Aorta (tissue), 5 donors: ENCODE measurements at regions not wholly inside any gene's neighbourhood (a gene's known extent, or its start where the extent isn't known, plus 50 kb on each side); places are given as distances from the start of the nearest gene placed in this dataset.

ENCODE experiments used
- ATAC-seq: fragments of 200-7000 bp; cut with Tn5 transposase; one replicate; pipeline ENCODE4 v1.9.1; 2022; ENCODE audit warnings: moderate library complexity; ENCODE audit not compliant: low FRiP score
- DNase-seq, 2 donors: peaks; one replicate each; pipeline ENCODE4 v3.0.0-alpha.2; 2020
- H3K27ac ChIP-seq, 2 donors: one replicate each; pipeline ENCODE4 v1.5.1; 2013; ENCODE audit warnings: low read length in 2 of 2, mild to moderate bottlenecking in 2 of 2, moderate library complexity in 2 of 2, control low read depth in 1 of 2, inconsistent platforms in 1 of 2, low read depth in 1 of 2
- H3K27me3 ChIP-seq, 2 donors: one replicate each; pipeline ENCODE4 v1.6.1; 2013; ENCODE audit warnings: control low read depth in 1 of 2, low read length in 1 of 2, mild to moderate bottlenecking in 1 of 2, moderate library complexity in 1 of 2; ENCODE audit not compliant: insufficient read depth in 2 of 2, control insufficient read depth in 1 of 2
- H3K36me3 ChIP-seq, 2 donors: one replicate each; pipeline ENCODE4 v1.6.1; 2013; ENCODE audit warnings: control low read depth in 1 of 2, low read length in 1 of 2, mild to moderate bottlenecking in 1 of 2; ENCODE audit not compliant: insufficient read depth in 2 of 2, control insufficient read depth in 1 of 2
- H3K4me1 ChIP-seq, 2 donors: one replicate each; pipeline ENCODE4 v1.6.1; 2013; ENCODE audit warnings: low read length in 2 of 2, control low read depth in 1 of 2, mild to moderate bottlenecking in 1 of 2, moderate library complexity in 1 of 2; ENCODE audit not compliant: insufficient read depth in 2 of 2, control insufficient read depth in 1 of 2
- H3K4me3 ChIP-seq, 2 donors: one replicate each; pipeline ENCODE4 v1.5.1; 2013; ENCODE audit warnings: low read length in 2 of 2, control low read depth in 1 of 2, mild to moderate bottlenecking in 1 of 2
- H3K9me3 ChIP-seq: one replicate; pipeline ENCODE4 v1.6.1; 2013; ENCODE audit warnings: mild to moderate bottlenecking, low read length; ENCODE audit not compliant: control insufficient read depth
- WGBS, 2 donors: extraction: QIAGEN DNeasy Blood & Tissue Kit; methylation state at CpG; one replicate each; pipeline ENCODE4 v1.1.7; 2013; 5-methylcytosine and 5-hydroxymethylcytosine counted together
- intact Hi-C, 2 donors: fragments of 100-400 bp; cut with DNase I; formaldehyde crosslinking; loops; one replicate each; pipeline versions ENCODE4 v1.14.2 to v1.15.0; 2022
- donor health status: healthy with polysubstance abuse.
- donor health status: Bipolar disorder and iron deficiency.
- donor health status: DM: no; HTN: no; CAD: no.
- donor health status: DM: no; HTN: no; CAD: no.
- donor health status: DM: yes; HTN: yes; CAD: no.

DNA sequence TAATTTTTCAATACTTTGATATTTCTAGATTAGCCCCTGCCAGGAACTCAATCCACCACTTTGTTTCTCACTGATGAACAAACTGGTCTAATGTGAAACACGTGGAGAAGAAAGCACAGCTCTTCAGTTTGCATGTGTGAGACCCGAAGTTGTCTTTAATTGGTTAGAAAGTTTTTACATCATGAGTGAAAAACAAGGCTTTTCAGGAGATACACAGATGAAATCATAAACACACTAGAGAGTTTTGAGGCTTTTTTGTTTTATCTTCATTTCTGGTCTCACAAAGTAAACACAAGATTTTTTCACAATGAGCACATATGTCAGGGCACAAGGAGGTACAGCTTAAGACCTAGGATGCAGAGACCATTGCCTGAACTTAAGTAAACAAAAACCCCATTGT is 84.5 kb upstream of the MOCS2 start:
- ATAC-seq (no peak), DNase-seq (no peak)
- Histone ChIP-seq H3K4me3 (no peak overlapping the region), H3K27ac (no peak overlapping the region), H3K4me1 (no peaks in the 10 kb centered on the region), H3K27me3 (no peaks in the 10 kb centered on the region), H3K36me3 (no peaks in the 10 kb centered on the region), H3K9me3 (peaks cover 4% of the 10 kb centered on the region)
- 45 to 51% methylated on average over 2 of the region's 2 CpGs for WGBS, 2 donors
- intact Hi-C loops = no loop called here

DNA sequence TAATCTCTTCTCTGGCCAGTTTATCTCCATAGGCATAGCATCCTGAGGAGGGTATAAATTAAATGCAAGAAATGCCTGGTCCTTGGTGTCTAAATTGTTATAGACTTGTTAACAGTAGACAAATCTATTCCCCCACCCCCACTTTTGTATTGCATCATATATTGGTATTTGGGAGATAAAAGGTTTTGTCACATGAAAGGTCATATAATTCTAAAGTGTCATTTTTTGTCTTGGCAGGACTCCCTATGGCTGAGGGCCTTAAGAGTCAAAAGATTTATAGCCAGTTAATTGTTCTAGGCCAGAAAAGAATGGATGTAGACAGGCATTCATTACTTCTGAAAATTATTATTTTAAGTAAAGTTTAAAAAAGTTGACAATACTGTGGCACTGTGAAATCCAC is 90.3 kb upstream of the MOCS2 start:
- H3K9me3 ChIP-seq = no peaks in the 10 kb centered on the region

DNA sequence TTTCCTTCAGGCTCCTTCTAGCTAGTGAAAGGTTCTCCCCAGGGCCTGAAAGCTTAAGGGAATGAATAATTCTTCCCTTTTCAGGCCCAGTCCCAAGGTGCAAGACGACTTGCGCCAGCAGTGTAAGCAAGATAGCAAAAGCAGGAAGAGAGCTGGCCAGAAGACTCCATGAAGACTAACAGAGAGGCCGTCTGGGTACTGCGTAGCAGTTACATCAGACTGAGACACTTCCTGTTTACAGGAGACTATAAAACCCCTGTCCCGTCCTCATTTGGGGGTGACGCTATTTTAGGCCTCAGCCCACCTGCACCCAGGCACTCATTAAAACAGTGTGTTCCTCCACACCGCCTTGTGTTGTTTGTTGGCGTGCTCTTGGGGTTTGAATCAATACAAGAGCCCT is 90.7 kb upstream of the MOCS2 start:
- no peak for DNase-seq
- H3K9me3 ChIP-seq = no peaks in the 10 kb centered on the region
- WGBS, 2 donors = 57 to 62% methylated on average over 8 of the region's 8 CpGs
- H3K4me1 ChIP-seq = no peaks in the 10 kb centered on the region
- no peak overlapping the region for H3K27ac ChIP-seq
- no peak for ATAC-seq
- H3K4me3 ChIP-seq = no peak overlapping the region
- intact Hi-C loops = no loop called here
- no peaks in the 10 kb centered on the region for H3K27me3 ChIP-seq
- H3K36me3 ChIP-seq = no peaks in the 10 kb centered on the region

More for the DNA sequence above, 90.3 kb upstream of the MOCS2 start:
- Histone ChIP-seq H3K36me3 (no peaks in the 10 kb centered on the region), H3K27me3 (no peaks in the 10 kb centered on the region), H3K4me1 (no peaks in the 10 kb centered on the region), H3K27ac (no peak overlapping the region), H3K4me3 (no peak overlapping the region)
- no peak for ATAC-seq
- intact Hi-C loops = no loop called here
- DNase-seq = no peak

DNA sequence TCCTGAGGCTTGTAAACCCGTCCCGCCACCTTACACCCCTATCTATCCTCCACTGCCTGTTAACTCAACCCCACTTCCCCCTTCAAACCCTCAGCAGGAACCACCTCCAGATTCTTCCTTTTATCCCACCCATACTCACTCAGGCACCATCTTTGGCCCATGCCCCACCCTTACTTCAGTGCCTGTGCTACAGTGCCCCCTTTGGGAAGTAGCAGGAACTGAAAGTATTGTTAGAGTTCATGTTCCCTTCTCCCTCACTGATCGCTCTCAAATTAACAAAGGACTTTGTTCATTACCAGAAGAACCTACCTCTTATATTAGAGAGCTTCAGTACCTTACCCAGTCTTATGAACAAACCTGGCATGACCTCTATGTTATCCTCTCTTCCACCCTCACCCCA is 92.2 kb upstream of the MOCS2 start:
- no peaks in the 10 kb centered on the region for H3K27me3 ChIP-seq
- no peak for ATAC-seq
- H3K4me1 ChIP-seq = no peaks in the 10 kb centered on the region
- no peaks in the 10 kb centered on the region for H3K9me3 ChIP-seq
- no peak overlapping the region for H3K4me3 ChIP-seq
- DNase-seq = no peak
- no peaks in the 10 kb centered on the region for H3K36me3 ChIP-seq
- 96 to 97% methylated on average over 3 of the region's 3 CpGs for WGBS, 2 donors
- no peak overlapping the region for H3K27ac ChIP-seq
- intact Hi-C loops = no loop called here

DNA sequence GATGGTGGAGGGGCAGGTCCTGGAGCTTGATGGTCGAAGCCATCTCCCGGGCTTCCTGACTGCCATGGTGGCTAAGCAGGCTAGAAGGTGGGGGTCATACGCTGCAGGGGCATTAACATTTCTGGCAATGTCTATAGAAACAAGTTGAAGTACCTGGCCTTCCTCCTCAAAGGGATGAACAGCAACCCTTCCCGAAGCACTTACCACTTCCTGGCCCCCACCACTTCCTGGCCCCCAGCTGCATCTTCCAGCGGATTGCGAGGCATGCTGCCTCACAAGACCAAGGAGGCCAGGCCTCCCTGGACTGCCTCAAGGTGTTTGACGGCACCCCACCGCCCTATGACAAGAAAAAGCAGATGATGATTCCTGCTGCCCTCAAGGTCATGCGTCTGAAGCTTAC is 97.0 kb upstream of the MOCS2 start:
- no peak overlapping the region for H3K27ac ChIP-seq
- no peak overlapping the region for H3K4me3 ChIP-seq
- intact Hi-C loops = no loop called here
- H3K27me3 ChIP-seq = no peaks in the 10 kb centered on the region
- 91 to 94% methylated on average over 9 of the region's 9 CpGs for WGBS, 2 donors
- H3K36me3 ChIP-seq = no peaks in the 10 kb centered on the region
- H3K4me1 ChIP-seq = no peaks in the 10 kb centered on the region
- no peaks in the 10 kb centered on the region for H3K9me3 ChIP-seq
- ATAC-seq (no peak), DNase-seq (no peak)

DNA sequence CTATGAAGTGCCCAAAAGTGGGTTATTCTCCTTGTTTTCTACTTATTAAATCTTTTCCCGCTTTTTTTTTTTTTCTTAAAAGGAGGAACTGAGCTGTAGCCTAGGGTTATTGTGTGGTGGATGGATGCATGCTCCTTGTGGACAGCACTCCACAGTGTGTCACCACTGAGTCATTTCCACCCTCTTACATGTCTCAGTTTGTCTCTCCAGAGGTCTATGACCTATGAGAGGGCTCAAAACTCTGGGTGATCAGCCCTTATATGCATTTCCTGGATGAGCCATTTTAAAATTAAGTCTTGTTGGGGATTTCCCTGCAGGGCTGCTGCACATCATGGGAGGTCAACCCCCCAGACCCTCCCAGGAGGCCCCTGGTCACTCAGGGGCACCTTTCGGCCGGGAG is 102.2 kb upstream of the MOCS2 start:
- intact Hi-C loops = no loop called here
- no peak overlapping the region for H3K27ac ChIP-seq
- no peak for ATAC-seq

DNA sequence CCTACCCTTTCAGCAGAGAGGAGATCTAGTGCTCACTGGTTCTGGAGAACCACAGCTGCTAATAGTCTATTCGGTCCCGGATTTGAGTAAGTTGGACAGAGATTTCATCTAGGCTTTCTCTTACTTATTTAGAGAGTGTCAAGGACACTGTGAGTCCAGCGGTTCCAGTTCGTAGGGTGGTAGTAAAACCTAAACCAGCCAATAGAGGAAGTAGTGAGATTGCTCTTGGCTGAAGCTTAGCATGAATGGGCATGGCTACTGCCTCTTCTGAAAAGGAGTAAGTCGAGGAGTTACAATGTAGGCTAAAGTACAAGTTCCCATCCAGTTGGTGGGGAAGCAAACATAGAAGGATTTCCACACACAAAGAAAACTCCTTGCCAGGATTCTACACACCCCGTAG is 109.6 kb upstream of the MOCS2 start:
- Histone ChIP-seq H3K4me3 (no peak overlapping the region), H3K4me1 (no peaks in the 10 kb centered on the region), H3K27ac (no peak overlapping the region), H3K9me3 (peaks cover 2% of the 10 kb centered on the region), H3K27me3 (no peaks in the 10 kb centered on the region), H3K36me3 (no peaks in the 10 kb centered on the region)
- ATAC-seq (no peak), DNase-seq (no peak)
- WGBS, 2 donors = 87 to 90% methylated on average over 6 of the region's 6 CpGs
- intact Hi-C loops = no loop called here

More for the DNA sequence above, 102.2 kb upstream of the MOCS2 start:
- Histone ChIP-seq H3K9me3 (peaks cover 2% of the 10 kb centered on the region), H3K4me3 (no peak overlapping the region), H3K27me3 (no peaks in the 10 kb centered on the region), H3K4me1 (no peaks in the 10 kb centered on the region), H3K36me3 (no peaks in the 10 kb centered on the region)
- 89 to 92% methylated on average over 3 of the region's 3 CpGs for WGBS, 2 donors
- DNase-seq = no peak

DNA sequence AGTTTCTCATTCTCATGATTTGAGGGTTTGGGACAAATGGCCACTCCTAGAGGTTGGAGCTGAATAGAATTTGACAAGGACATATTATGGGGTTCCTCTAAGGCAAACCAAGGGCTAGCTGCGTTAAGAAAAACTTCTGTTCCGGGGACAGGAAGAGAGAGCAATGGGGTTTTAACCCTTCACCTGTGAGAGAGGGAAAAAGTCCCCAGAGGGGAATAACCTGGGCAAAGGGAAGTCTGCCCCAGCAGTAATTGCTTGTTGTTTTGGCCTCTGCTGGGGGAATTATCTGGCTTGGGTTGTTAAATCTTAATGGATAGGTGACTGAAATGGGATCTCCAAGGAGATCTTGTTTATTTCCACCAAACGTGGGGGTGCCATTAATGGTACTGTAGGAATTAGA is 110.1 kb upstream of the MOCS2 start:
- no peak for ATAC-seq
- H3K27ac ChIP-seq = no peak overlapping the region
- no peak for DNase-seq
- H3K4me1 ChIP-seq = no peaks in the 10 kb centered on the region
- intact Hi-C loops = no loop called here
- H3K9me3 ChIP-seq = peaks cover 2% of the 10 kb centered on the region
- no peak overlapping the region for H3K4me3 ChIP-seq
- 58 to 64% methylated on average over 3 of the region's 3 CpGs for WGBS, 2 donors
- no peaks in the 10 kb centered on the region for H3K27me3 ChIP-seq
- H3K36me3 ChIP-seq = no peaks in the 10 kb centered on the region

DNA sequence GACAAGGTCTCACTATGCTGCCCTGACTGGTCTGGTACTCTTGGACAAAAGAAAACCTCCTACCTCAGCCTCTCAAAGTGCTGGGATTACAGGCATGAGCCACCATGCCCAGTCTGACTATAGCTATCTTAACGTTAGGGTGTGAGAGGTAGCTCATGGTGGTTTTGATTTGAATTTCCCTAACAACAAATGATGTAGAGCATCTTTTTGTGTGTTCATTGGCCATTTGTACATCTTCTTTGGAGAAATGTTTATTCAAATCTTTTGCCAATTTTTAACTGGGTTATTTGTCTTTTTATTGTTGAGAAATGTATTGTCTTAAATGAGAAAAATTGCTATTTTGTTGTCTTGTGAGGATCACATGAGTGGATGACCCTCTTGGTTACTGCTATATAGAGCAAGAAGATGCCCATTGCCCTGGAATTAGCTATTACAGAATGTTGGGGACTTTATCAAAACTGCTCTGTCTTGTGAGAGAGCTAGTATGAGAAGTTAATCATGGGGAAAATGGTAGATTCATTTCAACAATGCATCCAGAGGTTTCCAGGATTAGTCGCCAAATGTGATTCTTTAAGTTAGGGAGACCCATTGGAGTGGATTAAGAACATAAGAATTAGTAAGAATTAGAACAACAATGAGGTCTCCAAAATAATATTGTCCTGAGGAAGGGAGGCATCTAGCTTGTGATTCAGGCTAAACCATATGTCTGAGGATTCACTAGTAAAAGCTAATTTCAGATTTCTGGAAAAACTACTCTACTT is 124.3 kb upstream of the MOCS2 start:
- DNase-seq (no peak), ATAC-seq (no peak)
- H3K27me3 ChIP-seq = no peaks in the 10 kb centered on the region
- H3K4me1 ChIP-seq = no peaks in the 10 kb centered on the region
- WGBS, 2 donors = 70 to 73% methylated on average over 2 of the region's 2 CpGs
- H3K4me3 ChIP-seq = no peak overlapping the region
- no peak overlapping the region for H3K27ac ChIP-seq
- intact Hi-C loops = no loop called here
- H3K36me3 ChIP-seq = no peaks in the 10 kb centered on the region
- peaks cover 2% of the 10 kb centered on the region for H3K9me3 ChIP-seq
